A673 (cell line): ENCODE measurements at regions not wholly inside any gene's neighbourhood (a gene's known extent, or its start where the extent isn't known, plus 50 kb on each side); places are given as distances from the start of the nearest gene placed in this dataset.

Experiments
- BruUV-seq: library from RNA; stranded (reverse); fragments of 400-500 nt; replicated peaks from 2 replicates; lab custom pipeline; 2021; lab: Mats Ljungman, UMichigan
- CTCF ChIA-PET: fragments of 300-600 bp; sonication (Branson Sonifier 250); formaldehyde crosslinking; loops from one replicate; lab custom pipeline; 2022; ENCODE audit warnings: antibody characterized with exemption; lab: Charles Lee
- POLR2A ChIA-PET: fragments of 300-600 bp; sonication (Branson Sonifier 250); formaldehyde crosslinking; loops from one replicate; lab custom pipeline; 2022; ENCODE audit warnings: antibody characterized with exemption; ENCODE audit not compliant: low non-redundant PET; lab: Charles Lee
- DNase-seq: peaks from one replicate; pipeline ENCODE4 v3.0.0-alpha.2; 2015; ENCODE audit warnings: low spot score
- H3K27ac ChIP-seq: fragments of 200-600 bp; sonication (generic); 2 replicates; pipeline ENCODE4 v1.5.1; 2016; ENCODE audit warnings: mixed run types, low read depth, mild to moderate bottlenecking, mixed read lengths, antibody characterized with exemption, low read length; ENCODE audit not compliant: poor library complexity, severe bottlenecking
- H3K27me3 ChIP-seq: fragments of 200-600 bp; sonication (generic); replicated peaks from 2 replicates; pipeline ENCODE4 v1.6.1; 2017; ENCODE audit warnings: mixed run types, low read depth, mild to moderate bottlenecking, mixed read lengths, antibody characterized with exemption, low read length; ENCODE audit not compliant: insufficient read depth, poor library complexity
- H3K36me3 ChIP-seq: fragments of 200-600 bp; sonication (generic); 2 replicates; pipeline ENCODE4 v1.6.1; 2016; ENCODE audit warnings: mixed run types, mild to moderate bottlenecking, mixed read lengths, antibody characterized with exemption, low read length; ENCODE audit not compliant: insufficient read depth, poor library complexity, severe bottlenecking
- H3K4me1 ChIP-seq: fragments of 200-600 bp; sonication (generic); 2 replicates; pipeline ENCODE4 v1.6.1; 2017; ENCODE audit warnings: mixed run types, mild to moderate bottlenecking, mixed read lengths, antibody characterized with exemption, low read length; ENCODE audit not compliant: insufficient read depth, poor library complexity, severe bottlenecking
- H3K4me3 ChIP-seq: fragments of 200-600 bp; sonication (generic); 2 replicates; pipeline ENCODE4 v1.5.1; 2016; ENCODE audit warnings: low read depth, mixed run types, mild to moderate bottlenecking, mixed read lengths, low read length; ENCODE audit not compliant: poor library complexity, severe bottlenecking
- H3K9me3 ChIP-seq: fragments of 200-600 bp; sonication (generic); 2 replicates; pipeline ENCODE4 v1.6.1; 2016; ENCODE audit warnings: mixed run types, low read depth, mild to moderate bottlenecking, mixed read lengths, antibody characterized with exemption, low read length; ENCODE audit not compliant: poor library complexity, severe bottlenecking
- CTCF ChIP-seq: fragments of 300-800, 200-600 bp; sonication (generic); conservative IDR thresholded peaks from 2 replicates; pipeline ENCODE4 v1.5.1; 2017; ENCODE audit warnings: low read depth, mild to moderate bottlenecking, antibody characterized with exemption, low read length, moderate library complexity, mixed read lengths
- EZH2 ChIP-seq: fragments of 200-600 bp; sonication (generic); IDR thresholded peaks from 2 replicates; pipeline ENCODE4 v1.6.1; 2017; ENCODE audit warnings: borderline replicate concordance, low read depth, mild to moderate bottlenecking, mixed read lengths, antibody characterized with exemption, low read length; ENCODE audit not compliant: poor library complexity, severe bottlenecking
- intact Hi-C: fragments of 100-400 bp; cut with micrococcal nuclease; formaldehyde crosslinking; loops from one replicate; pipeline ENCODE4 v1.10.0; 2022; ENCODE audit not compliant: unreplicated experiment

- no peaks in the 10 kb centered on the region for H3K27me3 ChIP-seq
- no peak overlapping the region for H3K27ac ChIP-seq
- BruUV-seq: no TSS peak
- ChIA-PET POLR2A (no interaction called here), CTCF (no interaction called here)
- no peaks in the 10 kb centered on the region for H3K9me3 ChIP-seq
- intact Hi-C loops: no loop called here
- DNase-seq: no peak
- H3K4me1 ChIP-seq: no peaks in the 10 kb centered on the region
- no peak overlapping the region for H3K4me3 ChIP-seq
- TF ChIP-seq CTCF (no peak), EZH2 (no peak)
- no peaks in the 10 kb centered on the region for H3K36me3 ChIP-seq
These were observed 272.1 kb downstream of the DIO2 start for GRCh38 chr14:79939235-79939634.

GRCh38 chr14:79938185-79938584 is 273.1 kb downstream of the DIO2 start:
- no peak for TF ChIP-seq EZH2
- no peak for TF ChIP-seq CTCF
- Histone ChIP-seq H3K4me1 (no peaks in the 10 kb centered on the region), H3K27me3 (no peaks in the 10 kb centered on the region), H3K4me3 (no peak overlapping the region), H3K9me3 (no peaks in the 10 kb centered on the region), H3K36me3 (no peaks in the 10 kb centered on the region), H3K27ac (no peak overlapping the region)
- no TSS peak for BruUV-seq
- ChIA-PET CTCF (no interaction called here), POLR2A (no interaction called here)
- DNase-seq: no peak
- intact Hi-C loops: no loop called here

- Histone ChIP-seq H3K36me3 (no peaks in the 10 kb centered on the region), H3K27me3 (no peaks in the 10 kb centered on the region), H3K27ac (no peak overlapping the region), H3K9me3 (no peaks in the 10 kb centered on the region), H3K4me1 (no peaks in the 10 kb centered on the region), H3K4me3 (no peak overlapping the region)
- POLR2A ChIA-PET: no interaction called here
- CTCF ChIA-PET: no interaction called here
- no peak for TF ChIP-seq CTCF
- no peak for TF ChIP-seq EZH2
- no peak for DNase-seq
- no TSS peak for BruUV-seq
- intact Hi-C loops: no loop called here
These were observed 273.9 kb downstream of the DIO2 start for GRCh38 chr14:79937433-79937832.
